Peyer's patch (tissue), 4 donors: ENCODE measurements at regions not wholly inside any gene's neighbourhood (a gene's known extent, or its start where the extent isn't known, plus 50 kb on each side); places are given as distances from the start of the nearest gene placed in this dataset.

Experiments
- POLR2A ChIP-seq, 2 donors: fragments of 450-650 bp; IDR thresholded peaks; one replicate each; pipeline ENCODE4 v1.5.1; 2017; ENCODE audit warnings: antibody characterized with exemption in 2 of 2, mild to moderate bottlenecking in 2 of 2, moderate library complexity in 2 of 2
- TF ChIP-seq, protein P1 (sequence below), 6 experiments: fragments of 450-650 bp in 4 of 6; fragments of 200-600 bp in 2 of 6; sonication (generic) in 1 of 6; IDR thresholded peaks; one replicate each; pipeline ENCODE4 v1.5.1; 2017 to 2019; ENCODE audit warnings: antibody characterized with exemption in 6 of 6, mild to moderate bottlenecking in 3 of 6, moderate library complexity in 1 of 6

- TF ChIP-seq, protein P1, sequence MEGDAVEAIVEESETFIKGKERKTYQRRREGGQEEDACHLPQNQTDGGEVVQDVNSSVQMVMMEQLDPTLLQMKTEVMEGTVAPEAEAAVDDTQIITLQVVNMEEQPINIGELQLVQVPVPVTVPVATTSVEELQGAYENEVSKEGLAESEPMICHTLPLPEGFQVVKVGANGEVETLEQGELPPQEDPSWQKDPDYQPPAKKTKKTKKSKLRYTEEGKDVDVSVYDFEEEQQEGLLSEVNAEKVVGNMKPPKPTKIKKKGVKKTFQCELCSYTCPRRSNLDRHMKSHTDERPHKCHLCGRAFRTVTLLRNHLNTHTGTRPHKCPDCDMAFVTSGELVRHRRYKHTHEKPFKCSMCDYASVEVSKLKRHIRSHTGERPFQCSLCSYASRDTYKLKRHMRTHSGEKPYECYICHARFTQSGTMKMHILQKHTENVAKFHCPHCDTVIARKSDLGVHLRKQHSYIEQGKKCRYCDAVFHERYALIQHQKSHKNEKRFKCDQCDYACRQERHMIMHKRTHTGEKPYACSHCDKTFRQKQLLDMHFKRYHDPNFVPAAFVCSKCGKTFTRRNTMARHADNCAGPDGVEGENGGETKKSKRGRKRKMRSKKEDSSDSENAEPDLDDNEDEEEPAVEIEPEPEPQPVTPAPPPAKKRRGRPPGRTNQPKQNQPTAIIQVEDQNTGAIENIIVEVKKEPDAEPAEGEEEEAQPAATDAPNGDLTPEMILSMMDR (IDR thresholded peaks at IDR 0.05), result no peak
- TF ChIP-seq POLR2A (IDR thresholded peaks at IDR 0.05), result no peak
These were observed 92.6 kb upstream of the PLSCR4 start for GRCh38 chr3:146343551-146343950.
